HG02943 (cell line): ENCODE measurements at regions not wholly inside any gene's neighbourhood (a gene's known extent, or its start where the extent isn't known, plus 50 kb on each side); places are given as distances from the start of the nearest gene placed in this dataset.

Source experiments
- ATAC-seq: cut with Tn5 transposase; IDR thresholded peaks from one replicate; pipeline ENCODE4 v1.9.1; 2021; ENCODE audit warnings: mild to moderate bottlenecking, low read depth, moderate library complexity; ENCODE audit not compliant: unreplicated experiment

DNA sequence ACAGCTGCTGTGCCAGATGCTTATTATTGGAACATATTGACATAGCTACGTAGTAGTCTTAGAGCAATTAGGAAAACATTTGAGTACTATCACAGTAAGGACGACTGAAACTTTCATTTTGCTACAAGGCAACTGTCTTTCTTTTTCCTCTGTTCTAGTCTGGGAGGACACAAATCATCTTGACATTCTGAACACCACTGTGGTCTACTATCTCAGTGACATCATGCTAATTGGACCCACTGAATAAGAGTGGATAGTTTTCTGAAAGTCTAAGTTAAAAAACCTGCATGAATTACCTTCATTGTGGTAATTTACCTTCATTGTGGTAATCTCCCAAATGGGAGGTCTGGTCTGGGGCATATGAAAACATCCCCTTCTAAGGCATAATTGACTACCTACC lies 163.3 kb upstream of the MOCS1 start:
- ATAC-seq: no peak

DNA sequence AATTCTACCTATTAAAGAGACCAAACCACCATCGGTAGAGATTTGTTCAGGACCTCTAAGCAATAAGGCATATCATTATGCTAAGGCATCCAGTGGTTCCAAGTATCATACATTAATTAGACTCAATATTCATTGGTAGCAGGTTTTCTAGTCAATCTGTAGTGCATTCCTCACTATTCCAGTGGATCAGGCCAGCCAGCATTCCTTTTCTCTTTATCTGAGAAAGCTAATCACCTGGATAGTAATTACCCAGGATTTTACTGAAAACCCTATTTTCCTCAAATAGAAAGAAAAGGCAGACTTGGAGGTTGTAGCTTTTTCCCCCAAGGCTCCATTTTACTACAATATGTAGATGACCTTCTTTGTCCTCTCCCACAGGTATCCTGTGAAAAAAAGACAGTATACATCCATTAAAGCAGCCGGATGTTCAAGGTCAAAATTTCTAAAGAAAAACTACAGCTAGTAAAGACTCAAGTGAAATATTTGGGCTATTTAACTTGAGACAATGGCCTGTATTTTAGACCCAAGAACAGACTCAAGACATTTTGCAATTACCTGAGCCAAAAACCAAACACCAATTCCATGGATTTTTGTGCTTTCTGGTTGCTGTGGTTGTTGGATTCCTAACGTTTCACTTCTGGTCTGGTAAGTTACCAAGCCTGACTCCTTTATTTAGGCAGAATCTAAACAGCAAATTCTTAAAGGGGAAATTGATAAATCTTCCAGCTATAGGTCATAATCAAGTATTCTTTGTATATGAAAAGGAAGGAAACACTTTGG lies 149.1 kb upstream of the MOCS1 start:
- ATAC-seq: no peak

DNA sequence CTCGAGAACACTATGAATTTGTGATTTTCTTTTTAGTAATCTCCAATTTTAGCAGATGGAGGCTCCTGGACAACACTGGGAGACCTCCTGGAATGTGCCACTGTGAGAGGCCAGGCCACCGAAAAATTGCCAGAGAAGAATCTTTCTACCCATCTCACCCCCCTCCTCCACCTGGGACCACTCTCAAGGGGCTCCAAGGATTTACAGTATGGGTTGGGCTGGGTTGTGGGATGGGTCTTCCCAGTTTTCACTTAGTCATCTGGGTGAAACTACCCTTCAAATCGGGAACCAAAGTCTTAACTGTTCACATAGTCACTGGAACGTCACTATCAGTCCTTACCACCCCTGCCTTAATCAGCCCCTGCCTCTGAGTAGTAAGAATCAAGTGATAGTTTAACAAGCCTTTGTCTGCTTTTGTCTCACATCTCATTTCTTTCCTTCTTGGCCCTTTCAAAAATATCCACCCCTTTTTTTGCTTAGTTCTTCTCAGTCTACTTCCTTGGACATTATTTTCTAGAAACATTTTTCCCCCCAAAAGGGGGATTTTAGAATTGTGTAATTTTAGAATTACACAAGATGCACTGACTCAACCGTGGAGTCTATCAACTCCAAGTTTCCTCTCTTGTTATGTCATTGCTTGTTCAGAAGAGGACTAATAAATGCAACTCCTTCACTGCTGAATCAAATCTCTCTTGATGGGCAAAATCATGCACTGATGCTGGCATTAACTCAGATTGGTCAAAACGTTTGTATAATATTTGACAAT lies 148.2 kb upstream of the MOCS1 start:
- no peak for ATAC-seq

DNA sequence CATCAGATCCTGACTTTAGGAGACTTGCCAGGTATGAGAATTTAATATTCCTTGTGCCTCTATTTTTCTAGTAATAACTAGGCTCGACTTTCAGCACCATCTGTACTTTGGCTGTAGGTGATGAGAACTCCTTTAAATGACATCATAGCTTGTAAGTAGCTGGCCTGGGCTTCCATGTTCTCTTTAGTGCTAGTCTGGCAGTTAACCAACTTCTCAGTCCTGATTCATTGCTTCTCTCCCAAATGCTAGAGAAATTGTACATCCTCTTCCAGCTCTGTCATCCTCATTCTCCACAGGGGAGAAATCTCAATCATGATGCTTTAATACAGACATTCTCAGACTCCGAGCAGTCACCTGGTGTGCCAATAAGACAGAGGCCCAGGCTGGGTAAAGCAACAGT lies 143.5 kb upstream of the MOCS1 start:
- ATAC-seq: no peak

DNA sequence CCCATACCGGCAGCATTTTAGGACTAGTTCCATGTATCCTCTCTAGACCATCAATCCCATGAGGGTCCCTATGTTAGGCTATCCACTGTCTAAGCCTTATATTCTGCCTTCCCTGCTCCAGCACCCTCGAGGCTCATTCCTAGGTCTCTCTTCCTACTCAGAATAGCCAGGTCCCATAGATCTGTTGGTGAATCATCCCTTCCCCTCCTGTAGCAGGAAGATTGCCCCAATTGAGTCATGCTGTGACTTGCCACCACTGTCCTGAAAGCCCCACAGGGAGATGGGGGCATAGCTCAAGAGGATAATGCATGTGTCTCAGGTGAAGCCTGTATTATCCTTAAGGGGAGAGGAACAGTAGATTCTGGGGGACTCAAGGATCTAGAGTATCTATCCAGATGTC lies 143.1 kb upstream of the MOCS1 start:
- ATAC-seq: no peak

DNA sequence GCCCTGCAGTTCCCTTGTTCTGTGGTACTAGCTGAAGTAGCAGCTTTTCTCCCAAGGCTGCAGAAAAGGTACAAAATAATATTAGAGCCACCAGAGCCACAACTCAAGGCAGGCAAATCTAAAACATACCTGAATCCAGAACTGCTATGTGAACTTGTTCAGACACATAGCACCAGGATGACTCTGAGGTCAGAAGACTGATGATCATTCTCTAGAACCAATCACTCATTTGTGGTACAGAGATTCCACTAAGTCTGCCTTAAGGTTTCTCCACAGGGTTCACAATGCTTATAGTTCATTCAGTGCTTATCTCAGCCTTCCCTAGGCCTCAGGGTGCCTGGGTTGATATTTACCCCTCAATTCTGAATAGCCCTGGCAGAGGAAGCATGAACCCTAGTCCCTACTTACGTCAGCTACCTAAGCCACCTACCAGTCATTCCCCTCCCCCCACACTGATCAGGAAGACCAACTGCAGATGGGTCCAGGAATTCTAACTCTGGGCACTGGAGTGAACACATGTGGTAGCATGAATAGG lies 140.9 kb upstream of the MOCS1 start:
- ATAC-seq: no peak

DNA sequence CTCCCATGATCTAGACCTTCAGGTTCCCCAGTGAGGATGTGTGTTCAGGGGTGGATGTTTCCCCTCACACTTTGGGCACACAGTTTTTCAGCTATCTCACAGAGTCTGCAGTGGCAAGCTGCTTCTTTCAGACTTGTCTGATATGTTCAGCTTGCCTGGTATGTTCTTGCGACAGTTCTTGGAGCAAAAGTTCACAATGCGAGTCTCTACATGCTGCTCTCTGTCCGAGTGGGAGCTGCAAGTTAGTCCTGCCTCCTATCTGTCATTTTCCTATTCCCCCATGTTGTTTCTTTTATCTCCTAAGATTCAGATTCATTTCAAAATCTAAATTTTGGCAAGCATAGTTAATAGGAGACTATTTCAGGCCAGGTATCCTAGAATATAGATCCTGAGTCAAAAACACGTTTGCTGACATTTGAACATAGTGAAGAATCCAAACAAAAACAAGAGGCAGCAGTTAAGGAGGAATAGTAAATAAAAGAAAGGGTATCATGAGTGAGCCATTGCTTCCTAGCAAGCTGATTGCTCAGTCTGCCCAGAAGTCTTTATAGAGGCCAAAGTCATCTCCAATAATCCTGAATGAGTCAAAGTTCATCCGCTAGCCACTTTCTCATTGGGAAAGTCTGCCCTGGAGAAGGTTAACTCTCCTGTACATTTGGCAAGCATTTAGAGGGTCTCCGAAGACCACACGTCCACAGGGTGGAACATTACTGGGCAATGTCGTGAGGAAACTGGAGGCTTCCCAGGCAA lies 140.2 kb upstream of the MOCS1 start:
- no peak for ATAC-seq

DNA sequence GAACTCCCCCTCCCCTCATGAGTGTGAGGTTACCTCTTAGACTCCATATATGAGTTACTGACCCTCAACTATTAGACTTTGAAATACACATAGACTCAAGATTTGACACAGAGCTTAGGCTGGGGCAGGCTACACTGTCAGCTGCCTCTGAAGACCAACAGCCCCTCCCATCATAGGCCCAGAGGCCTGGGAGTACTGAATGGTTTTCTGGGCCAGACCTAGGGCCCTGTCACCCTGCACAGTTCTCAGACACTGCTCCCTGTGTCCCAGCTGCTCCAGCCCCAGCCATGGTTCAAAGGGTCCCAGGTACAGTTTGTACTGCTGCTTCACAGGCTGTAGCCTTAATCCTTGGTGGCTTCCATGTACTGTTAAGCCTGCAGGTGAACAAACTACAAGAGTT lies 132.1 kb upstream of the MOCS1 start:
- ATAC-seq: no peak

DNA sequence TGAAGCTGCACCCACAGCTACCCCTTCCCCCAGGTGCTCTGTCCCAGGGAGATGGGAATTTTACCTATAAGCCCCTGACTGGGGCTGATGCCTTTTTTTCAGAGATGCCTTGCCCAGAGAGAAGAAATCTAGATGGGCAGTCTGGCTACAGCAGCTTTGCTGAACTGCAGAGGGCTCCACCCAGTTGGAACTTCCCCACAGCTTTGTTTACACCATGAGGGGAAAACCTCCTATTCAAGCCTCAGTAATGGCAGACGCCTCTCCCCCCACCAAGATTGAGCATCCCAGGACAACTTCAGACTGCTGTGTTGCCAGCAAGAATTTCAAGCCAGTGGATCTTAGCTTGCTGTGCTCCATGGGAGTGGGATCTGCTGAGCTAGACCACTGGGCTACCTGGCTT lies 122.6 kb upstream of the MOCS1 start:
- ATAC-seq: no peak

DNA sequence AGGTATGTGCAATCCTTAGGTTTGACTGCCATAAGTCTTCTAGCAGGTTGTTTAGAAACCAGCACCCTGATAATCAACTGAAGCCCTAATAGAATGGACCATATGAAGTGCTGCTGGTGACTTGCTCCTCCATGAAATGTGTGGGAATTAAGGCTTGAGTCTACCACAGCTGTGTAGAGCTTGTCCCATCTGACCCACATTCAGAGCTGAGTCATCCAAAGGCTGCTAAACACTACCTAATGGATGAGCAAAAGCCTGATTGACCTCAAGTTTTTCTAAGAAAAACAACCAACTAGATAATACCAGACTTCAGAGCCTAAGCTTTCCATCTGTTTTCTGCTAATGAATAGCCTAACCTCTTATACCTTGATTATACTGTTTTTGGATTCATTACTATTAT lies 120.3 kb upstream of the MOCS1 start:
- no peak for ATAC-seq

DNA sequence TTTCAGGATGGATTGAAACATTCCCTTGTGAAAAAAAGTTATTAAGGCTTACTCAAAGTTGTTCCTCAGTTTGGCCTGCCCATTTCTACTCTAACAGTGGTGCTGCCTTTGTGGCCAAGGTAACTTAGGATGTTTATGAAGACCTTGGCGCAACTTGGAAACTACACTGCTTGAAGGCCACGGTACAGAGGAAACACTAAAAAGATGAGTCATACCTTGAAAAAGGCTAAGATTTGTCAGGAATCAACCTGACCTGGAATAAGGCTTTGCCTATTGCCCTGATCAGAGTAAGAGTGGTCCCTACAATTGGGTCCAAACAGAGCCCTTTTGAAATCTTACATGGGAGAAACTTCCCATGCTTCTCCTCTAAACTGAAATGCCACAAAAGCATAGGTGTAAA lies 119.9 kb upstream of the MOCS1 start:
- ATAC-seq: no peak

DNA sequence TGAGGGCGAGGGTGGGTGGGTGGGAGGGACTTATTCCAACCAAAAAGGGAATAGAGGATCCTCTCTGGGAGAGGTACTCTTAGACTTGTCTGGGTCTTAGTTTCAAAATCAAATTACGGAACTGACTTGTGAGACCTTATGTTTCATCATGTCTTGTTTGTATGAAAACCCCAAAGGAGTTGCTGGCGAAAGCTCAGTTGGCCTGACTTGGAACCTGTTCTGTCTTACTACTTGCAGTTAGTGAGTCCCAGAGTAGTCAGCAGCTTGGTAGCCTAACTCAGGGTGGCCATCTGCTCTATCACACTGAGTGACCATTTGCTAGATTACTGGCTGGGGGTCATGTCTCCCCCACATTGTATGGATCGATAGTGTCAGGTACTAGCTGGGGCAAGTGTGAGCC lies 114.9 kb upstream of the MOCS1 start:
- no peak for ATAC-seq

DNA sequence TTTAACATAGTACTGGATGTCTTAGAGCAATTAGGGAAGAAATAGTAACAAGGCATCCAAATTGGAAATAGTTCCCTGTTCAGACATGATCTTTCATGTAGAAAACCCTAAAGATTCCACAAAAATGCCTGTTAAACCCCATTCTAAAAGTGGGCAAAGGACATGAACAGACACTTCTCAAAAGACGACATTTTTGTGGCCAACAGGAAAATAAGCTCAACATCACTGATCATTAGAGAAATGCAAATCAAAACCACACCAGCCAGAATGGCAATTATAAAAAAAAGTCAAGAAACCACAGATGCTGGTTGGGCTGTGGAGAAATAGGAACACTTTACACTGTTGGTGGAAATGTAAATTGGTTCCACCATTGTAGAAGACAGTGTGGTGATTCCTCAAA lies 109.9 kb upstream of the MOCS1 start:
- no peak for ATAC-seq

DNA sequence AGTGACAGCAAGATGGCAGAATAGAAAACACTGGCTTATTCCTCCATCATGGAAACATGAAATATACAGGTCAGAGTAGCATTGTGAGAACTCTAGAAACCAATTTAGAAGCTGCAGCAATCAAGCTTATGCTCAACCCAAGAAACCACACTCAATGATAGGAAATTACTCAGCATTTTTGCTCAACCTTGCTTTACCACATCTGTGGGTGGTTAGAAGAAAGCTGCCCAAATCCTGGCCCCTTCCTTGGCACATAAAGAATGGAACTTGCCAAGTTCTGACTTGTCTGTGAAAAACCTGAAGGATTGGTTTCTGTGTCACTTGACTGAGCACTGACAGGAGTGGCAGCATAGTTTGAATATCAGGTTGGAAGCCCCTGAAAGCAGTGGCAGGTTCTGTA lies 108.0 kb upstream of the MOCS1 start:
- no peak for ATAC-seq

DNA sequence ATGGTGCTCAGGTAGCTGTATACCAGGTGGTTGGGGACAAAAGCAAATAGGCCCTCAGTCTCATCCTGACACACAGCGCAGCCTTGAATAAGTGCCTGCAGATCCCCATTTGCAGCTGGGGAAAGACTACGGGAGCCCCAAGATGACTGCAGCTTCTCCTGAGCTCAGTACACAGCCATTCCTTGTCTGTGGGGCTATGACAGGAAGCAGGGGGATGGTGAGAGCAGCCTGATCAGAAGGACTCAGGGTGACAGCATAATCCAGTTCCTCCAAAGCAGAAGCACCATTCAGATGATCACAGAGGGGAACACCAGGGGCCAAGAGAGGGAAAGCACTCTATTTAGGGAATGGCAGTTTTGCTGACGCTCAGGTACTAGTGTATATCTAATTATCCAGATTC lies 104.8 kb upstream of the MOCS1 start:
- ATAC-seq: no peak

DNA sequence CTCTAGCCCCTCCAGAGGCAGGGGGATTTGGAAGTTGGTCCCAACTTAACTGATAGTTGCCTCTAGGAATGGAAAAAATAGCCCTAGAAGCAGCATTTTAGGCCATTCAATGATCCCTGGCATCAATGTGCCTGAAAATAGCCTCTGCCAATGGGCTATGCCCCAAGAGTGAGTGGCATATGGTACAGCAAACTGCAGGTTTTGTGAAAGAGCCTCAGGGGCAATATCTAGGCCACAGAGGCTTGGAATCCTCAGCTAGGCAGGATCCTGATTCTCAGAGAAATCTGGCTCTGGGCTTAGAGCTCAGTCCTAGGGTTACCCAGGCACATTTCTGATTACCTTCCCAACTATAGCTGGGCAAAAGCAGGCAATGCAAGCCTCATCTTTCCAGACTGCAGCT lies 104.4 kb upstream of the MOCS1 start:
- ATAC-seq: no peak

DNA sequence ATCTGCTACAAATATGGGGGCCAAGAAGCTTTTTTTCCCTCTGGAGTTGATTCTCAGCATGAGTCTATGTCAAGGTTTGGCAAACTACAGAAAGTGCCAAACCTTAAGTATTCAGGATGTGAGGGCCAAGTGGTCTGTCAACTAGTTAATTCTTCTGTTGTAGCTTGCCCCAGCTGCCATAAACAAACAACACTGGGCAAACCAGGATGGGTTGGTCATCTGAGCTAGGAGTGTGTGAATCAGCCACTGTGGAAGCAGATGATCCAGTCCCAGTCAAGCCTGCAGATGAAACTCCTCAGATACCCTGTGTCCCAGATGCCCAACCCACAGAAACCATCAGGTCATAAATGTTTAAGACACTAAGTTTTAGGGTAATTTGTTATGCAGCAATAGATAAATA lies 103.0 kb upstream of the MOCS1 start:
- no peak for ATAC-seq

DNA sequence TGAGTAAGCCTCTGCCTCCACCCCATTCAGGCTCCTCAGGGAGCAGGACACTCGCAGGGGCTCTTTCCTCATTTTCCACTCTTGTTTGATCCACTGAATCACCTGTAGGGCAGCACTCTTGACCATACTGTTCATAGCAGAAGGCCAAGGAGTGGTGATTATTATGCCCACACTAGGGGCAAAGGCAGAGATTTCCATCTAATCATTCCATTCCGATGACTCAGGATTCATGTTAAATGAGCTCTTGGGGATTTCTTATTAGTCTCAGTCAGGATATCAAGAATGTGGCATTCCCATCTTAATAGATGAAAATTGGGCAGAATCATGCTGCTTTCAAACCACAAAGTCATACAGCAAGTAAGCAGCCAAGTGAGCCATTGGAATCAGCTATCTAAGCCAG lies 101.9 kb upstream of the MOCS1 start:
- no peak for ATAC-seq

DNA sequence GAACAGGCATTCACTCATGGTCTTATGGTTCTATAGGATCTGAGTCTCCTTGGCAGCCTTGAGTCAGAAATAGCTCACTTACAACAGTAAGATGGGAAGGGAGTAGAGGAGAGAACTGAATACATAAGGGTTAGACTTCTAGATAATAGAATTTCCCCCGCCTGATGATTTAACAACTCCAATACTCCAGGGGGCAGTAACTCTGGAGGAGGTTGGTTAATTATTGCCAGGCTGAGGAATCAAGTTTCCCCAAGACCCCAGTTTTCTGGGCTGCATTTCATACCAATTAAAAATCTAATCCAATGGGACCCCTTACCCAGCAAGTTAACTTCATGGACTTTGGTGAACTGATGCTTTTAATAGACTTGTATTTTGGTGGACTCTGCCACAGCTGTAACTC lies 94.2 kb upstream of the MOCS1 start:
- no peak for ATAC-seq

DNA sequence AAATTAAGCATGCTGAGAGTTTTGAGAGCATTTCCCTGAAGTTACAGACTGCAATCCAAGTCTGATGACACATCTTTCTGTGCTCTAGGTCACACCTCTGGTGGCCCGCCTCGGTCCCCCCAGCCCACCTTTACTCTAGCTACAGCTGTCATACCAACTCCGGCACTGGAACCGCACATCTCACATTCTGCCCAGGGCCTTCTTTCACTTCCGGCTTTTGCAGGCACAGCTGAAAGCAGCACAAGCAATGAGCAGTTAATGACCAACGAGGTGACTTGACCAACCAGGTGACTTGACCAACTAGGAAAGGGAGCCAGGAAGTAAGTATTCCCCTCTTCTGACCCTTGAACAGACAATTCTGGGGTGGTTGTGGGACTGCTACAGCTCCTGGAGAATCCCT lies 88.6 kb upstream of the MOCS1 start:
- ATAC-seq: no peak

DNA sequence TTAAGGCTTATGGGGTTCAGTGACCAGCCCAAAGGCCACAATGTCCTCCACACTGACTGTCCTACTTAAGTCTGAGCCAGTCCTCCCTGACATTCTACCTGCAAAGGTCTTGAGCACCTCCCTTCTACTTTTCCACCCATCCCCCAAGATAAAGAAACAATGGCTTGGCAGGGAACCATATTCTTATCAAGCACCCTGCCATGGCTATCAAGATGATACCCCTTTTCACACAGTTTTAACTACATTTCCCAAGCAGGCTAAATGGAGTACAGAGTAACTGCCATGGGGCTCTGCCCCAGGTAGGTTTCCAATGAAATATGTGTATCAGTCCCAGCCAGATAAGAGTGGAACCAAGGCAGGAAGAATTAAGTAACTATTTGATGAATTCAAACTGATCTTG lies 85.9 kb upstream of the MOCS1 start:
- ATAC-seq: no peak
